ENCODE measurements at regions not wholly inside any gene's neighbourhood (a gene's known extent, or its start where the extent isn't known, plus 50 kb on each side); places are given as distances from the start of the nearest gene placed in this dataset.

DNA sequence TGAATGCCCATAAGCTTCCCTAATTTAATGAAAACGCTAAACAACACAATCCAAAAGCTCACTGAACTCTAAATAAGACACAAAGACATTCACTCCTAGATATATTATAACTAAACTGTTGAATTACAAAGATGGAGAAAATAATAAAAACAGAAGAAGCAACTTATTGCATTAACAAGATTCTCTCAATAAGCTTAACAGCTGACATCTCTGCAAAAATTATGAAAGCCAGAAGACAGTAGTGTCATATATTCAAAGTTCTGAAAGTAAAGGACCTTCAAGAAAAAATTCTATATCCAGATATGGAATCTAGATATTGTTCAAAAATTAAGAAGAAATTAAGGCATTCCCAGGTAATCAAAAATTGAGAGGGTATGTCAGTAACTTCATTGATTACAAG, 957.8 kb upstream of the TYRP1 start:
- TF ChIP-seq ZNF561 (tag by site-specific recombination; IDR thresholded peaks at IDR 0.05; ENCODE audit: borderline replicate concordance) (no peak), REST (tag by site-specific recombination; IDR thresholded peaks at IDR 0.05) (no peak), MEIS1 (CRISPR knock-in tag; IDR thresholded peaks at IDR 0.05; ENCODE audit: borderline replicate concordance) (no peak), ZSCAN18 (tag by site-specific recombination; IDR thresholded peaks at IDR 0.05) (no peak), ZFHX2 (tag by site-specific recombination; conservative IDR thresholded peaks at IDR 0.05) (no peak), ZEB2 (tag by site-specific recombination; IDR thresholded peaks at IDR 0.05) (no peak), PRDM10 (tag by site-specific recombination; IDR thresholded peaks at IDR 0.05) (no peak), ZNF140 (tag by site-specific recombination; IDR thresholded peaks at IDR 0.05) (no peak), TCF7L2 (IDR thresholded peaks at IDR 0.05; ENCODE audit: borderline replicate concordance, low read depth, low read length) (no peak), ZNF24 (tag by site-specific recombination; IDR thresholded peaks at IDR 0.05) (no peak)
- TF ChIP-seq, protein P1, sequence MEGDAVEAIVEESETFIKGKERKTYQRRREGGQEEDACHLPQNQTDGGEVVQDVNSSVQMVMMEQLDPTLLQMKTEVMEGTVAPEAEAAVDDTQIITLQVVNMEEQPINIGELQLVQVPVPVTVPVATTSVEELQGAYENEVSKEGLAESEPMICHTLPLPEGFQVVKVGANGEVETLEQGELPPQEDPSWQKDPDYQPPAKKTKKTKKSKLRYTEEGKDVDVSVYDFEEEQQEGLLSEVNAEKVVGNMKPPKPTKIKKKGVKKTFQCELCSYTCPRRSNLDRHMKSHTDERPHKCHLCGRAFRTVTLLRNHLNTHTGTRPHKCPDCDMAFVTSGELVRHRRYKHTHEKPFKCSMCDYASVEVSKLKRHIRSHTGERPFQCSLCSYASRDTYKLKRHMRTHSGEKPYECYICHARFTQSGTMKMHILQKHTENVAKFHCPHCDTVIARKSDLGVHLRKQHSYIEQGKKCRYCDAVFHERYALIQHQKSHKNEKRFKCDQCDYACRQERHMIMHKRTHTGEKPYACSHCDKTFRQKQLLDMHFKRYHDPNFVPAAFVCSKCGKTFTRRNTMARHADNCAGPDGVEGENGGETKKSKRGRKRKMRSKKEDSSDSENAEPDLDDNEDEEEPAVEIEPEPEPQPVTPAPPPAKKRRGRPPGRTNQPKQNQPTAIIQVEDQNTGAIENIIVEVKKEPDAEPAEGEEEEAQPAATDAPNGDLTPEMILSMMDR (tag by site-specific recombination; IDR thresholded peaks at IDR 0.05): no peak
- TF ChIP-seq, protein P2, sequence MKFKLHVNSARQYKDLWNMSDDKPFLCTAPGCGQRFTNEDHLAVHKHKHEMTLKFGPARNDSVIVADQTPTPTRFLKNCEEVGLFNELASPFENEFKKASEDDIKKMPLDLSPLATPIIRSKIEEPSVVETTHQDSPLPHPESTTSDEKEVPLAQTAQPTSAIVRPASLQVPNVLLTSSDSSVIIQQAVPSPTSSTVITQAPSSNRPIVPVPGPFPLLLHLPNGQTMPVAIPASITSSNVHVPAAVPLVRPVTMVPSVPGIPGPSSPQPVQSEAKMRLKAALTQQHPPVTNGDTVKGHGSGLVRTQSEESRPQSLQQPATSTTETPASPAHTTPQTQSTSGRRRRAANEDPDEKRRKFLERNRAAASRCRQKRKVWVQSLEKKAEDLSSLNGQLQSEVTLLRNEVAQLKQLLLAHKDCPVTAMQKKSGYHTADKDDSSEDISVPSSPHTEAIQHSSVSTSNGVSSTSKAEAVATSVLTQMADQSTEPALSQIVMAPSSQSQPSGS (tag by site-specific recombination; IDR thresholded peaks at IDR 0.05; ENCODE audit: low read depth): no peak
- TF ChIP-seq, protein P3, sequence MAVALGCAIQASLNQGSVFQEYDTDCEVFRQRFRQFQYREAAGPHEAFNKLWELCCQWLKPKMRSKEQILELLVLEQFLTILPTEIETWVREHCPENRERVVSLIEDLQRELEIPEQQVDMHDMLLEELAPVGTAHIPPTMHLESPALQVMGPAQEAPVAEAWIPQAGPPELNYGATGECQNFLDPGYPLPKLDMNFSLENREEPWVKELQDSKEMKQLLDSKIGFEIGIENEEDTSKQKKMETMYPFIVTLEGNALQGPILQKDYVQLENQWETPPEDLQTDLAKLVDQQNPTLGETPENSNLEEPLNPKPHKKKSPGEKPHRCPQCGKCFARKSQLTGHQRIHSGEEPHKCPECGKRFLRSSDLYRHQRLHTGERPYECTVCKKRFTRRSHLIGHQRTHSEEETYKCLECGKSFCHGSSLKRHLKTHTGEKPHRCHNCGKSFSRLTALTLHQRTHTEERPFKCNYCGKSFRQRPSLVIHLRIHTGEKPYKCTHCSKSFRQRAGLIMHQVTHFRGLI (tag by site-specific recombination; IDR thresholded peaks at IDR 0.05): no peak

Data from HEK293 (cell line).